GM12874 (cell line): ENCODE measurements at regions not wholly inside any gene's neighbourhood (a gene's known extent, or its start where the extent isn't known, plus 50 kb on each side); places are given as distances from the start of the nearest gene placed in this dataset.

Source experiments
- CTCF ChIP-seq: IDR thresholded peaks from 2 replicates; pipeline ENCODE4 v1.5.1; 2011; ENCODE audit warnings: low read depth, mild to moderate bottlenecking, control low read depth, low read length, moderate library complexity; ENCODE audit not compliant: insufficient read depth

- no peak for TF ChIP-seq CTCF
These were observed 202.6 kb upstream of the ID2 start for GRCh38 chr2:8479298-8479697.

GRCh38 chr2:8480915-8481314, 200.9 kb upstream of the ID2 start:
- TF ChIP-seq CTCF: no peak

- no peak for TF ChIP-seq CTCF
These were observed 200.3 kb upstream of the ID2 start for GRCh38 chr2:8481463-8482009.

GRCh38 chr2:8482432-8482831, 199.4 kb upstream of the ID2 start:
- no peak for TF ChIP-seq CTCF

- TF ChIP-seq CTCF: no peak
These were observed 197.2 kb upstream of the ID2 start for GRCh38 chr2:8484502-8485283.

GRCh38 chr2:8485736-8486135, 196.1 kb upstream of the ID2 start:
- no peak for TF ChIP-seq CTCF

- no peak for TF ChIP-seq CTCF
These were observed 195.7 kb upstream of the ID2 start for GRCh38 chr2:8486141-8486540.
